A549 (cell line): ENCODE measurements at regions not wholly inside any gene's neighbourhood (a gene's known extent, or its start where the extent isn't known, plus 50 kb on each side); places are given as distances from the start of the nearest gene placed in this dataset.

Experiments used
- ATAC-seq, 2 experiments: fragments of 200-7000 bp in 1 of 2; fragments of >200 bp in 1 of 2; cut with Nextera tagmentation in 1 of 2; cut with Tn5 transposase in 1 of 2; 3 replicates each; pipeline versions ENCODE4 v1.8.0 to v1.9.1; 2018 to 2020; ENCODE audit warnings: mild to moderate bottlenecking in 1 of 2, moderate library complexity in 1 of 2
- CTCF ChIA-PET: fragments of 300-600 bp; sonication (Branson Sonifier 250); formaldehyde crosslinking; extraction: SDS; loops from one replicate; lab custom pipeline; 2021; ENCODE audit warnings: antibody characterized with exemption, inconsistent platforms; lab: Yijun Ruan, JAX
- POLR2A ChIA-PET: fragments of 350-600 bp; formaldehyde crosslinking; extraction: SDS; loops from one replicate; lab custom pipeline; 2021; ENCODE audit warnings: antibody characterized with exemption, inconsistent platforms; lab: Yijun Ruan, JAX
- DNase-seq, 2 experiments: peaks; one replicate each; pipeline versions ENCODE4 v3.0.0 to v3.0.0-alpha.2; 2011 to 2016; ENCODE audit warnings: low read depth in 1 of 2, low spot score in 1 of 2
- FAIRE-seq: peaks from 2 replicates; lab custom pipeline; 2011; peaks lifted over from hg19 to GRCh38; lab: Jason Lieb, UNC
- H3K27ac ChIP-seq, 2 experiments: fragments of >200 bp; sonication (Bioruptor Twin); formaldehyde crosslinking; 3 replicates each; pipeline ENCODE4 v1.5.1; 2016 to 2017
- H3K4me1 ChIP-seq: fragments of >200 bp; sonication (Bioruptor Twin); formaldehyde crosslinking; 3 replicates; pipeline ENCODE4 v1.6.1; 2016
- H3K4me2 ChIP-seq: fragments of >200 bp; sonication (Bioruptor Twin); formaldehyde crosslinking; 3 replicates; pipeline ENCODE4 v1.6.1; 2016
- H3K4me3 ChIP-seq: fragments of >200 bp; sonication (Bioruptor Twin); formaldehyde crosslinking; 3 replicates; pipeline ENCODE4 v1.5.1; 2016
- H3K9me3 ChIP-seq: fragments of >200 bp; sonication (Bioruptor Twin); formaldehyde crosslinking; 3 replicates; pipeline ENCODE4 v1.6.1; 2016
- BCL3 ChIP-seq: fragments of >200 bp; sonication (Bioruptor Twin); formaldehyde crosslinking; IDR thresholded peaks from 3 replicates; pipeline ENCODE4 v1.6.1; 2016
- CBX2 ChIP-seq: fragments of 200-600 bp; sonication (generic); IDR thresholded peaks from 2 replicates; pipeline ENCODE4 v1.6.1; 2016; ENCODE audit warnings: low read depth, mild to moderate bottlenecking, borderline replicate concordance
- ELK1 ChIP-seq: fragments of 150-350 bp; IDR thresholded peaks from 2 replicates; pipeline ENCODE4 v1.6.1; 2014; ENCODE audit warnings: low read depth, mild to moderate bottlenecking, low read length
- ESRRA ChIP-seq: fragments of 150-350 bp; IDR thresholded peaks from 2 replicates; pipeline ENCODE4 v1.6.1; 2014; ENCODE audit warnings: mild to moderate bottlenecking, low read length, borderline replicate concordance
- FOSB ChIP-seq: fragments of 250-450 bp; sonication (Bioruptor Pico); IDR thresholded peaks from 2 replicates; pipeline ENCODE4 v1.5.0; 2020; ENCODE audit warnings: mild to moderate bottlenecking, moderate library complexity
- FOXS1 ChIP-seq: fragments of 250-450 bp; sonication (Bioruptor Pico); IDR thresholded peaks from 2 replicates; pipeline ENCODE4 v1.5.0; 2020; ENCODE audit warnings: mild to moderate bottlenecking, moderate library complexity
- HOXB13 ChIP-seq: fragments of 250-450 bp; sonication (Bioruptor Pico); IDR thresholded peaks from 2 replicates; pipeline ENCODE4 v1.5.0; 2020; ENCODE audit warnings: low read depth, mild to moderate bottlenecking, moderate library complexity
- MAFK ChIP-seq: fragments of 450-650 bp; IDR thresholded peaks from 2 replicates; pipeline ENCODE4 v1.6.1; 2014; ENCODE audit not compliant: partially characterized antibody
- MAX ChIP-seq: IDR thresholded peaks from 2 replicates; pipeline ENCODE4 v1.6.1; 2012
- PBX3 ChIP-seq: IDR thresholded peaks from 2 replicates; pipeline ENCODE4 v1.6.1; 2012
- POLR2AphosphoS2 ChIP-seq: conservative IDR thresholded peaks from 2 replicates; pipeline ENCODE4 v1.6.1; 2012; ENCODE audit warnings: low read length, improper control_type of control experiment, inconsistent platforms
- RARB ChIP-seq: fragments of 250-450 bp; sonication (Bioruptor Pico); IDR thresholded peaks from 2 replicates; pipeline ENCODE4 v1.8.0; 2021; ENCODE audit warnings: mild to moderate bottlenecking, moderate library complexity
- ZC3H11A ChIP-seq: fragments of 450-650 bp; IDR thresholded peaks from 2 replicates; pipeline ENCODE4 v1.6.1; 2014; ENCODE audit warnings: antibody characterized with exemption, mild to moderate bottlenecking
- ZFP36 ChIP-seq: fragments of 450-650 bp; IDR thresholded peaks from 2 replicates; pipeline ENCODE4 v1.6.1; 2014; ENCODE audit warnings: borderline replicate concordance; ENCODE audit not compliant: partially characterized antibody
- WGBS: methylation state at CpG from one replicate; pipeline ENCODE4 v1.1.6; 2017; ENCODE audit errors: missing lambda C conversion rate; 5-methylcytosine and 5-hydroxymethylcytosine counted together

- TF ChIP-seq BCL3 (no peak), MAFK (no peak), PBX3 (no peak), HOXB13 (CRISPR knock-in tag) (no peak), FOSB (CRISPR knock-in tag) (no peak)
Observed at GRCh38 chr7:140232957-140233917, 56.5 kb upstream of the KDM7A start (continued).

GRCh38 chr7:140231771-140232491, 55.1 kb upstream of the KDM7A start:
- FAIRE-seq, result no peak

GRCh38 chr7:140230861-140231770, 54.3 kb upstream of the KDM7A start:
- Histone ChIP-seq H3K4me2 (peak overlapping the region; percentile 96), H3K27ac (peak overlapping the region; percentile 30 to 74; a peak in 5 of 6 replicates), H3K4me1 (peaks cover 17% of the 10 kb centered on the region), H3K9me3 (no peaks in the 10 kb centered on the region), H3K4me3 (peak overlapping the region; percentile 57)
- ATAC-seq (peak; percentile 87 to 91), DNase-seq (peak; percentile 44 to 71), FAIRE-seq (no peak)
- 12% methylated on average over 27 of the region's 59 CpGs for WGBS
- POLR2A ChIA-PET, result no interaction called here
- CTCF ChIA-PET, result interaction anchor here (1.1 to 1.2 kb wide), 2 partner anchors 9 to 29 kb away, joined by 3 read pairs; no protein-coding TSS in a partner anchor
- no peak for TF ChIP-seq PBX3
- TF ChIP-seq MAX, result peak; percentile 26; the same call in 1 of the 2 replicates
- no peak for TF ChIP-seq FOXS1 (CRISPR knock-in tag)

More at GRCh38 chr7:140231771-140232491, 55.1 kb upstream of the KDM7A start:
- H3K27ac ChIP-seq, result no peak overlapping the region; a peak in 1 of 6 replicates
- H3K4me1 ChIP-seq, result peaks cover 17% of the 10 kb centered on the region
- TF ChIP-seq FOSB (CRISPR knock-in tag), result no peak
- TF ChIP-seq ZFP36, result no peak
- TF ChIP-seq ESRRA, result no peak
- TF ChIP-seq RARB (CRISPR knock-in tag), result no peak
- peak; percentile 9; the same call in 1 of the 2 replicates for TF ChIP-seq ZC3H11A
- no peak for TF ChIP-seq CBX2
- no peak for TF ChIP-seq ELK1
- TF ChIP-seq POLR2AphosphoS2, result no peak
- 69% methylated on average over 13 of the region's 13 CpGs for WGBS
- ATAC-seq (peak; percentile 24 to 33; a peak in 4 of 6 replicates), DNase-seq (no peak)
- ChIA-PET POLR2A (no interaction called here), CTCF (interaction anchor here (1.2 kb wide), 1 partner anchor 30 kb away, joined by 3 read pairs; no protein-coding TSS in a partner anchor)
- H3K9me3 ChIP-seq, result no peaks in the 10 kb centered on the region
- peak overlapping the region; percentile 57; the same call in 2 of the 3 replicates for H3K4me3 ChIP-seq
- H3K4me2 ChIP-seq, result peak overlapping the region; percentile 96
